DMS53 treated with DMSO at 0.1 percent for 48 hours (cell line): ENCODE measurements at regions not wholly inside any gene's neighbourhood (a gene's known extent, or its start where the extent isn't known, plus 50 kb on each side); places are given as distances from the start of the nearest gene placed in this dataset.
"Not testable (repeated sequence)": the region's sequence is repeated elsewhere in the genome, so short reads cannot be mapped to it uniquely, and the experiment has no call there.

ENCODE experiments used
- DNase-seq: peaks from one replicate; lab custom pipeline; 2025; ENCODE audit not compliant: unreplicated experiment; lab: John Stamatoyannopoulos, UW

DNA sequence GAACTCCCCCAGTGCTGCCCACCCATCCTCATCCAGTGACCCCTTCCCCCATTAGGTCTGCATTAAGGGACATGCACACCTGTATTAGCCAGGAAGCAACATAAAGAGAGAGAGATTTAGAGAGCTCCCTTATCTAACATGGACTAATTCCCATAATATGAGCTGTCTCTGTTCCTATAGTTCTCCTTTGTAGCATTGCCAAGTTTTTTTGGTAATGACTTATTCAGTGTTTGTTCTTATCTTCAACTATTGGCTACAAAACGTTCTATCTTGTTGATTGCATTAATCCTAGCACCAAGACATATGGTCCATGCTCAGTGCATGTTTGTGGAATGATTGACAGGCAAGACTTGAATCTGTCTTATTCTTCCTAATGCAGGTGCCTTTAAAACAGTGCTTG, 264.0 kb downstream of the ADGRL2 start:
- DNase-seq = no peak

- DNase-seq = no peak
Measured at GRCh38 chr1:82062206-82062605, 261.5 kb downstream of the ADGRL2 start.

DNA sequence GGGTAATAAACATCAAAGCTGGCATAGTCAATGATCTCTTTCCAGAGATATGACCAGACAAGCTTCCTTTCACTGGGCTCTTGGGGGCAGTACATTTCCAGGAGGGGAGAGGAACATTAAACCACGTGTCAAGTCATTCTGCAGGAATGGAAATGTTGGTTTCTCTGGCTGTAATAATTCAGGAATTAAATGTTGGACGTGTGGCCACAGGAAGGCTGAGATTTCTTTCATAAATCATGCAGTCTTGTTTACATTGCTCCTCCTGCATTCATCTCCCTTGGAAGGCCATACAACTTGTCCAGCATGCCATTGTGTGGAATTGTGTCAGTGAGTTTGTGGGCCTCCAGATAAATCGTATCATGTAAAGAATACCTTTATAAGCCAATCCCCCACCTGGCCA, 259.2 kb downstream of the ADGRL2 start:
- no peak for DNase-seq

- DNase-seq = no peak
Measured at GRCh38 chr1:82057011-82057410, 256.3 kb downstream of the ADGRL2 start.

- not testable (repeated sequence) for DNase-seq
Measured at GRCh38 chr1:82055375-82055774, 254.6 kb downstream of the ADGRL2 start.

GRCh38 chr1:82052563-82052962, 251.8 kb downstream of the ADGRL2 start:
- no peak for DNase-seq

- DNase-seq = no peak
Measured at GRCh38 chr1:82048596-82048995, 247.9 kb downstream of the ADGRL2 start.

DNA sequence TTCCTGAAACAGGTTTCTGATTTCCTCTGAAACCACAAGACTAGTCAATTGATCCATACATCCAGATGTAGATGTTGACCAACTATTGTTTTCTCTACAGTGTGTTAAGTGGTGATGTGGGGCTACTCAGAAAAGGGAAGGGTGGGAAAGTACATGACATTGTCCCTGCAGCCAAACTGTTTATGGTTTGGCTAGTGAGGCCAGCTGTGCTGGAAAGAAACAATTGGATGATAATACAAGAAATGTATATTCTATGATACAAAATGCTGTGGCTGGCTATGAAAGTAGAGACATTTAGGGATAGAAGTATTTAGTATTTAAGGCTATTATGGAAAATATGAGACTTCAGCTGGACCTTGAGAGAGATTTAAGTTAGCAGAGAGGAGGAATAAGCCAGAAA, 244.5 kb downstream of the ADGRL2 start:
- no peak for DNase-seq

DNA sequence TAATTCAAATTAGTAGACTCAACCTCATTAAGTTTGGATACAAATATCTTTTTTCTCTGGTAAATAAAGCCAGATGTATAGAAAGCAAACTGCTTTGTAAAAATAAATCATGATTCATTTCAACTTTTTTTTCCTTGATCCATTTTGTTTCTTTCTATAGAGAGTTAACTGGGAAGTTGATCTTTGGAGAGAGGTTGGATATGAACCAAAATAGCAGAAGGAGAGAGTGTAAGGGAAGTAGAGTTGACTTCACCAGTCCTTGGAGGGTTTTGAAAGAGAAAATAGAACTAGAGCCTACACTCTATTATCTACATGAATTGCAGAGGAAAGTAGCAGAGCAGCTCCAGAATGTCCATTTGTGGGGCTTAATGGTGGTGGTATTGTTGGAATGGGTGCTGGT, 243.8 kb downstream of the ADGRL2 start:
- no peak for DNase-seq

GRCh38 chr1:82044111-82044510, 243.4 kb downstream of the ADGRL2 start:
- no peak for DNase-seq

DNA sequence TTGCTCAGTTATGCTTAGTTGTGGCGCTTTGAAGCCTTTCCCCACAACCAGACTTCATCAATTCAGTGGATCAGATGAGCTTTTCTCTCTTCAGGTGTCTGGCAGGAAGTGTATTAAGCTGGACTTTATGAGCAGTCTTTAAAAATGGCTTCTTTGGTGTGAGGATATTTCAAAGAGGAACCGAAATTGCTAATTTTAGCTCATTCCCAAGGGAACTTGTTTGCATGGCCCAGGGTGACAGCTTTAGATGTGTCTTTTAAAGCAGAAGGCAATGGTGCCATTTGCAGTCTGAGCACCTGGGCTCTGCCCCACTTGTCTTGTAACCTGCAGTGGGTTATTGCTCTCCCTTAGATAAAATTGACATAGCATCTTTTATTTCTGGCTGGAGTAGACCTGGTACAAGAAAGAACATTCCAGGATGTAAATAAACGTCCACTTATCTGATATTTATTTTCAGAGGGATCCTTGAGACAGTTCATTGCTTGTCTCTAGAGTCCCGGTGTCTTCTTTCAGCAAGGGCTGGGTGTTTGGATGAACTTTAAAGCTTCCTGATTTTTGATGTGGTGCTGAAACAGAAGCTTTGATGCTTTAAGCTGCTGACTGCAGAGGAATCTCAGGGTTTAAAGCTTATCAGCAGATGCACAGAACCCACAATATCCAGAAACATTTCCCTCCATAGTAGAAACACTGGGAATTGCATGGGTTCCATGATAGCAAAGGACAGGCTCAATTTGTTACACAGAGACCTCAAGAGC, 241.7 kb downstream of the ADGRL2 start:
- DNase-seq = no peak
